GM12878 (cell line): ENCODE measurements at regions not wholly inside any gene's neighbourhood (a gene's known extent, or its start where the extent isn't known, plus 50 kb on each side); places are given as distances from the start of the nearest gene placed in this dataset.

Experiments
- ATAC-seq: fragments of 200-7000 bp; cut with Tn5 transposase; 3 replicates; pipeline ENCODE4 v1.9.1; 2020; ENCODE audit warnings: mild to moderate bottlenecking, moderate library complexity
- BruUV-seq: library from RNA; stranded (reverse); fragments of 400-500 nt; replicated peaks from 2 replicates; lab custom pipeline; 2021; lab: Mats Ljungman, UMichigan
- CTCF ChIA-PET: fragments of 300-600 bp; sonication (Branson Sonifier 250); formaldehyde crosslinking; extraction: SDS; loops from one replicate; lab custom pipeline; 2021; ENCODE audit warnings: inconsistent platforms; lab: Yijun Ruan, JAX
- POLR2A ChIA-PET: fragments of 350-600 bp; formaldehyde crosslinking; extraction: SDS; loops from one replicate; lab custom pipeline; 2021; ENCODE audit warnings: inconsistent platforms; lab: Charles Lee
- RAD21 ChIA-PET: fragments of 300-600 bp; sonication (Branson Sonifier 250); formaldehyde crosslinking; loops from one replicate; lab custom pipeline; 2023; ENCODE audit warnings: antibody characterized with exemption; ENCODE audit not compliant: unreplicated experiment; lab: Charles Lee
- SMC1A ChIA-PET: fragments of 300-600 bp; sonication (Branson Sonifier 250); formaldehyde crosslinking; loops from one replicate; lab custom pipeline; 2023; ENCODE audit not compliant: unreplicated experiment, uncharacterized antibody; lab: Charles Lee
- DNase-seq: peaks from one replicate; pipeline ENCODE4 v3.0.0-alpha.2; 2011; ENCODE audit warnings: low read depth, low spot score
- FAIRE-seq: peaks from 3 replicates; lab custom pipeline; 2011; peaks lifted over from hg19 to GRCh38; lab: Jason Lieb, UNC
- H2AFZ ChIP-seq: 2 replicates; pipeline ENCODE4 v1.6.0; 2011; ENCODE audit warnings: low read depth, low read length, control low read depth; ENCODE audit not compliant: control insufficient read depth
- H3K27ac ChIP-seq: 2 replicates; pipeline ENCODE4 v1.5.1; 2011; ENCODE audit warnings: control low read depth; ENCODE audit not compliant: control insufficient read depth, insufficient read depth
- H3K27me3 ChIP-seq, 2 experiments: replicated peaks in 1 of 2; 2 replicates each; pipeline versions ENCODE4 v1.6.0 to v1.6.1; 2011; ENCODE audit warnings: low read length in 1 of 2; ENCODE audit not compliant: control insufficient read depth in 2 of 2, insufficient read depth in 2 of 2
- H3K36me3 ChIP-seq, 2 experiments: 2 replicates each; pipeline ENCODE4 v1.5.1; 2011; ENCODE audit warnings: low read length in 1 of 2; ENCODE audit not compliant: control insufficient read depth in 2 of 2, insufficient read depth in 2 of 2
- H3K4me1 ChIP-seq: 2 replicates; pipeline ENCODE4 v1.6.1; 2011; ENCODE audit warnings: mild to moderate bottlenecking, low read length, moderate library complexity, mixed read lengths; ENCODE audit not compliant: control insufficient read depth, insufficient read depth
- H3K4me2 ChIP-seq: 2 replicates; pipeline ENCODE4 v1.6.0; 2011; ENCODE audit warnings: control low read depth; ENCODE audit not compliant: control insufficient read depth, insufficient read depth
- H3K4me3 ChIP-seq: fragments of 200-600 bp; sonication (generic); 2 replicates; pipeline ENCODE4 v1.5.1; 2016
- H3K79me2 ChIP-seq: 2 replicates; pipeline ENCODE4 v1.6.0; 2011; ENCODE audit warnings: low read length; ENCODE audit not compliant: control insufficient read depth, insufficient read depth
- H3K9ac ChIP-seq: 2 replicates; pipeline ENCODE4 v1.8.0; 2011; ENCODE audit warnings: low read length, control low read depth, mixed read lengths; ENCODE audit not compliant: control insufficient read depth, insufficient read depth
- H3K9me3 ChIP-seq: replicated peaks from 3 replicates; pipeline ENCODE4 v1.5.1; 2011; ENCODE audit warnings: mild to moderate bottlenecking, low read length; ENCODE audit not compliant: control insufficient read depth, insufficient read depth
- H4K20me1 ChIP-seq: 2 replicates; pipeline ENCODE4 v1.6.0; 2011; ENCODE audit not compliant: control insufficient read depth, insufficient read depth
- BCL3 ChIP-seq: IDR thresholded peaks from 2 replicates; pipeline ENCODE4 v1.6.1; 2011; ENCODE audit warnings: borderline replicate concordance, low read depth, mild to moderate bottlenecking, moderate library complexity, low read length; ENCODE audit not compliant: insufficient read depth, poor library complexity, severe bottlenecking
- CREM ChIP-seq: IDR thresholded peaks from 2 replicates; pipeline ENCODE4 v1.6.1; 2014; ENCODE audit warnings: antibody characterized with exemption, low read depth
- NKRF ChIP-seq: fragments of 450-650 bp; conservative IDR thresholded peaks from 2 replicates; pipeline ENCODE4 v1.6.1; 2017; ENCODE audit warnings: mild to moderate bottlenecking, moderate library complexity
- WRNIP1 ChIP-seq: IDR thresholded peaks from 2 replicates; pipeline ENCODE4 v1.6.1; 2011; ENCODE audit warnings: low read depth, low read length, improper control_type of control experiment, borderline replicate concordance
- ZBED1 ChIP-seq: IDR thresholded peaks from 2 replicates; pipeline ENCODE4 v1.6.1; 2016; ENCODE audit warnings: borderline replicate concordance
- WGBS: methylation state at CpG from one replicate; pipeline ENCODE4 v1.1.6; 2016; ENCODE audit warnings: low lambda C conversion rate; ENCODE audit not compliant: insufficient replicate concordance, insufficient coverage; ENCODE audit errors: missing lambda C conversion rate; 5-methylcytosine and 5-hydroxymethylcytosine counted together
- in situ Hi-C: fragments of 300-500 bp; cut with MboI; formaldehyde crosslinking; loops from 9 replicates; pipeline ENCODE4 v1.14.3; 2018; ENCODE audit warnings: mixed read lengths
- intact Hi-C: fragments of 100-400 bp; cut with micrococcal nuclease; formaldehyde crosslinking; loops from one replicate; pipeline ENCODE4 v1.14.2; 2022; ENCODE audit not compliant: unreplicated experiment
- TF ChIP-seq, protein P1 (sequence below): fragments of 450-650 bp; IDR thresholded peaks from 2 replicates; pipeline ENCODE4 v1.6.1; 2016; ENCODE audit warnings: mild to moderate bottlenecking
- TF ChIP-seq, protein P2 (sequence below): fragments of 150-350 bp; IDR thresholded peaks from 2 replicates; pipeline ENCODE4 v1.6.1; 2016; ENCODE audit warnings: low read depth, low read length

DNA sequence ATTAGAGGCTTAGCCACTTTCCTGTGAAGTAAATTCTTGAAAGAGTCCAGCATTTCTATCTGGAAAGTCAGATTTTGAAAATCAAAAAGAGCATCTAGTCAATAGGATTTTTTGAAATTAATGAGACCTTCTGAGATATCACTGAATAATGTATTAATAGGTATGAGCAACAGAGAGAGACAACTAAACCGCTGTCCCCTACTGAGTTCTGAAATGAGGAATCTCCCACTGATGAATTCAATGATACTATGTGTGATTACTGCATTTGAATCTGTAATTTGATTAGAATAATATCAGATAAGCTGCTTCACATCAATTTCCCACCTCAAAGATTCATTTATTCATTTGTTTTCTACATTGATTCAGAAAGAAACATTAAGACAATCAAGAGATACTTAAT, 252.8 kb downstream of the TMX3 start:
- Histone ChIP-seq H3K9ac (no peak overlapping the region), H3K79me2 (no peaks in the 10 kb centered on the region), H3K27ac (no peak overlapping the region), H3K4me2 (no peak overlapping the region), H3K36me3 (no peaks in the 10 kb centered on the region), H3K9me3 (no peaks in the 10 kb centered on the region), H2AFZ (no peak overlapping the region), H3K27me3 (no peaks in the 10 kb centered on the region), H3K4me3 (no peak overlapping the region), H4K20me1 (no peaks in the 10 kb centered on the region)
- in situ Hi-C loops = no loop called here
- no TSS peak for BruUV-seq
- ChIA-PET RAD21 (interaction anchor here (0.7 kb wide), 1 partner anchor 37 kb away, joined by 3 read pairs; no protein-coding TSS in a partner anchor), SMC1A (interaction anchor here (1.4 kb wide), 1 partner anchor 11 kb away, joined by 3 read pairs; no protein-coding TSS in a partner anchor), POLR2A (no interaction called here), CTCF (no interaction called here)
- DNase-seq (no peak), ATAC-seq (no peak), FAIRE-seq (no peak)
- WGBS = 0% methylated on average over 1 of the region's 1 CpG
- TF ChIP-seq BCL3 (no peak), WRNIP1 (no peak), NKRF (no peak), CREM (no peak), ZBED1 (no peak)
- TF ChIP-seq, protein P1, sequence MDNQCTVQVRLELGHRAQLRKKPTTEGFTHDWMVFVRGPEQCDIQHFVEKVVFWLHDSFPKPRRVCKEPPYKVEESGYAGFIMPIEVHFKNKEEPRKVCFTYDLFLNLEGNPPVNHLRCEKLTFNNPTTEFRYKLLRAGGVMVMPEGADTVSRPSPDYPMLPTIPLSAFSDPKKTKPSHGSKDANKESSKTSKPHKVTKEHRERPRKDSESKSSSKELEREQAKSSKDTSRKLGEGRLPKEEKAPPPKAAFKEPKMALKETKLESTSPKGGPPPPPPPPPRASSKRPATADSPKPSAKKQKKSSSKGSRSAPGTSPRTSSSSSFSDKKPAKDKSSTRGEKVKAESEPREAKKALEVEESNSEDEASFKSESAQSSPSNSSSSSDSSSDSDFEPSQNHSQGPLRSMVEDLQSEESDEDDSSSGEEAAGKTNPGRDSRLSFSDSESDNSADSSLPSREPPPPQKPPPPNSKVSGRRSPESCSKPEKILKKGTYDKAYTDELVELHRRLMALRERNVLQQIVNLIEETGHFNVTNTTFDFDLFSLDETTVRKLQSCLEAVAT = no peak
- TF ChIP-seq, protein P2, sequence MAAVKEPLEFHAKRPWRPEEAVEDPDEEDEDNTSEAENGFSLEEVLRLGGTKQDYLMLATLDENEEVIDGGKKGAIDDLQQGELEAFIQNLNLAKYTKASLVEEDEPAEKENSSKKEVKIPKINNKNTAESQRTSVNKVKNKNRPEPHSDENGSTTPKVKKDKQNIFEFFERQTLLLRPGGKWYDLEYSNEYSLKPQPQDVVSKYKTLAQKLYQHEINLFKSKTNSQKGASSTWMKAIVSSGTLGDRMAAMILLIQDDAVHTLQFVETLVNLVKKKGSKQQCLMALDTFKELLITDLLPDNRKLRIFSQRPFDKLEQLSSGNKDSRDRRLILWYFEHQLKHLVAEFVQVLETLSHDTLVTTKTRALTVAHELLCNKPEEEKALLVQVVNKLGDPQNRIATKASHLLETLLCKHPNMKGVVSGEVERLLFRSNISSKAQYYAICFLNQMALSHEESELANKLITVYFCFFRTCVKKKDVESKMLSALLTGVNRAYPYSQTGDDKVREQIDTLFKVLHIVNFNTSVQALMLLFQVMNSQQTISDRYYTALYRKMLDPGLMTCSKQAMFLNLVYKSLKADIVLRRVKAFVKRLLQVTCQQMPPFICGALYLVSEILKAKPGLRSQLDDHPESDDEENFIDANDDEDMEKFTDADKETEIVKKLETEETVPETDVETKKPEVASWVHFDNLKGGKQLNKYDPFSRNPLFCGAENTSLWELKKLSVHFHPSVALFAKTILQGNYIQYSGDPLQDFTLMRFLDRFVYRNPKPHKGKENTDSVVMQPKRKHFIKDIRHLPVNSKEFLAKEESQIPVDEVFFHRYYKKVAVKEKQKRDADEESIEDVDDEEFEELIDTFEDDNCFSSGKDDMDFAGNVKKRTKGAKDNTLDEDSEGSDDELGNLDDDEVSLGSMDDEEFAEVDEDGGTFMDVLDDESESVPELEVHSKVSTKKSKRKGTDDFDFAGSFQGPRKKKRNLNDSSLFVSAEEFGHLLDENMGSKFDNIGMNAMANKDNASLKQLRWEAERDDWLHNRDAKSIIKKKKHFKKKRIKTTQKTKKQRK = no peak
- TF ChIP-seq, all 136 proteins: peak for 0
- intact Hi-C loops = no loop called here
- H3K4me1 ChIP-seq = no peaks in the 10 kb centered on the region
